ENCODE measurements at regions not wholly inside any gene's neighbourhood (a gene's known extent, or its start where the extent isn't known, plus 50 kb on each side); places are given as distances from the start of the nearest gene placed in this dataset.
A peak's percentile ranks its signal among the peaks of the same experiment; 100 is the strongest.

GRCh38 chr15:95262866-95263564 lies 1031.7 kb downstream of the MCTP2 start:
- Histone ChIP-seq H4K8ac (ENCODE audit: low read depth, low read length) (no peak overlapping the region), H3K23ac (ENCODE audit: low read length) (no peak overlapping the region), H4K12ac (ENCODE audit: low read depth, low read length) (no peak overlapping the region), H3K79me1 (ENCODE audit: low read length) (peaks cover 1% of the 10 kb centered on the region), H2AFZ (ENCODE audit: insufficient read depth, low read length, poor library complexity) (no peak overlapping the region), H3K14ac (ENCODE audit: low read length) (no peak overlapping the region), H3K79me2 (ENCODE audit: control insufficient read depth, insufficient read depth, low read length, poor library complexity) (no peaks in the 10 kb centered on the region), H4K91ac (ENCODE audit: low read depth, low read length) (no peak overlapping the region), H3K9ac (ENCODE audit: low read length) (no peak overlapping the region), H3K18ac (ENCODE audit: low read length) (no peak overlapping the region), H3K27me3 (ENCODE audit: insufficient read depth, low read length) (no peaks in the 10 kb centered on the region), H2BK120ac (ENCODE audit: insufficient read depth, low read length, poor library complexity) (no peak overlapping the region), H2AK5ac (ENCODE audit: low read length) (no peak overlapping the region), H2BK12ac (ENCODE audit: low read length) (no peak overlapping the region), H3K4ac (ENCODE audit: low read depth, low read length) (no peak overlapping the region), H2BK5ac (ENCODE audit: low read depth, low read length, poor library complexity) (no peak overlapping the region), H3K36me3 (ENCODE audit: control insufficient read depth in 1 of 2, insufficient read depth in 2 of 2, low read length in 2 of 2) (no peaks in the 10 kb centered on the region), H3K9me3 (ENCODE audit: insufficient read depth, low read depth, low read length) (no peaks in the 10 kb centered on the region), H3K4me2 (ENCODE audit: low read length) (no peak overlapping the region), H3K27ac (ENCODE audit: low read depth, low read length) (no peak overlapping the region), H3K4me1 (ENCODE audit: control insufficient read depth in 1 of 2, insufficient read depth in 2 of 2, low read length in 2 of 2) (peaks cover 6% of the 10 kb centered on the region in 2 experiments), H3K4me3 (ENCODE audit: low read depth, low read length) (no peak overlapping the region)
- WGBS (ENCODE audit: extremely low coverage, insufficient coverage, insufficient read length): no CpG with 5 or more reads among the region's 6 CpGs
- peak in 1 of 2 donors; percentile 66 for DNase-seq

GRCh38 chr15:95263751-95264150 lies 1032.4 kb downstream of the MCTP2 start:
- Histone ChIP-seq H3K14ac (ENCODE audit: low read length) (no peak overlapping the region), H3K4me2 (ENCODE audit: low read length) (no peak overlapping the region), H2AK5ac (ENCODE audit: low read length) (no peak overlapping the region), H4K91ac (ENCODE audit: low read depth, low read length) (no peak overlapping the region), H2BK5ac (ENCODE audit: low read depth, low read length, poor library complexity) (no peak overlapping the region), H3K36me3 (ENCODE audit: control insufficient read depth in 1 of 2, insufficient read depth in 2 of 2, low read length in 2 of 2) (no peaks in the 10 kb centered on the region), H3K9me3 (ENCODE audit: insufficient read depth, low read depth, low read length) (no peaks in the 10 kb centered on the region), H3K9ac (ENCODE audit: low read length) (no peak overlapping the region), H2BK12ac (ENCODE audit: low read length) (no peak overlapping the region), H2BK120ac (ENCODE audit: insufficient read depth, low read length, poor library complexity) (no peak overlapping the region), H2AFZ (ENCODE audit: insufficient read depth, low read length, poor library complexity) (no peak overlapping the region), H3K27ac (ENCODE audit: low read depth, low read length) (no peak overlapping the region), H4K12ac (ENCODE audit: low read depth, low read length) (no peak overlapping the region), H3K27me3 (ENCODE audit: insufficient read depth, low read length) (no peaks in the 10 kb centered on the region), H3K18ac (ENCODE audit: low read length) (no peak overlapping the region), H3K23ac (ENCODE audit: low read length) (peak overlapping the region; percentile 67), H3K79me2 (ENCODE audit: control insufficient read depth, insufficient read depth, low read length, poor library complexity) (no peaks in the 10 kb centered on the region), H3K79me1 (ENCODE audit: low read length) (peaks cover 1% of the 10 kb centered on the region), H3K4me3 (ENCODE audit: low read depth, low read length) (no peak overlapping the region), H3K4ac (ENCODE audit: low read depth, low read length) (no peak overlapping the region), H3K4me1 (ENCODE audit: control insufficient read depth in 1 of 2, insufficient read depth in 2 of 2, low read length in 2 of 2) (peaks cover 6% of the 10 kb centered on the region in 2 experiments), H4K8ac (ENCODE audit: low read depth, low read length) (no peak overlapping the region)
- WGBS (ENCODE audit: extremely low coverage, insufficient coverage, insufficient read length): no CpG with 5 or more reads among the region's 1 CpG
- DNase-seq: peak; percentile 24 to 72

GRCh38 chr15:95265419-95265997 lies 1034.1 kb downstream of the MCTP2 start:
- WGBS (ENCODE audit: extremely low coverage, insufficient coverage, insufficient read length): no CpG with 5 or more reads among the region's 3 CpGs
- H2AFZ ChIP-seq (ENCODE audit: insufficient read depth, low read length, poor library complexity): no peak overlapping the region
- no peak overlapping the region for H4K91ac ChIP-seq (ENCODE audit: low read depth, low read length)
- peak; percentile 41 to 51 for DNase-seq
- no peaks in the 10 kb centered on the region for H3K4me1 ChIP-seq (ENCODE audit: control insufficient read depth in 1 of 2, insufficient read depth in 2 of 2, low read length in 2 of 2)
- no peaks in the 10 kb centered on the region for H3K79me2 ChIP-seq (ENCODE audit: control insufficient read depth, insufficient read depth, low read length, poor library complexity)
- no peak overlapping the region for H3K18ac ChIP-seq (ENCODE audit: low read length)
- no peak overlapping the region for H2BK5ac ChIP-seq (ENCODE audit: low read depth, low read length, poor library complexity)
- H3K14ac ChIP-seq (ENCODE audit: low read length): no peak overlapping the region
- H3K9ac ChIP-seq (ENCODE audit: low read length): no peak overlapping the region
- no peak overlapping the region for H2AK5ac ChIP-seq (ENCODE audit: low read length)
- H3K36me3 ChIP-seq (ENCODE audit: control insufficient read depth in 1 of 2, insufficient read depth in 2 of 2, low read length in 2 of 2): no peaks in the 10 kb centered on the region
- H3K4me3 ChIP-seq (ENCODE audit: low read depth, low read length): no peak overlapping the region
- H3K79me1 ChIP-seq (ENCODE audit: low read length): peaks cover 1% of the 10 kb centered on the region
- no peak overlapping the region for H4K8ac ChIP-seq (ENCODE audit: low read depth, low read length)
- H3K27ac ChIP-seq (ENCODE audit: low read depth, low read length): no peak overlapping the region
- H2BK120ac ChIP-seq (ENCODE audit: insufficient read depth, low read length, poor library complexity): no peak overlapping the region
- no peak overlapping the region for H4K12ac ChIP-seq (ENCODE audit: low read depth, low read length)
- no peak overlapping the region for H3K23ac ChIP-seq (ENCODE audit: low read length)
- no peak overlapping the region for H2BK12ac ChIP-seq (ENCODE audit: low read length)
- no peak overlapping the region for H3K4me2 ChIP-seq (ENCODE audit: low read length)
- no peaks in the 10 kb centered on the region for H3K9me3 ChIP-seq (ENCODE audit: insufficient read depth, low read depth, low read length)
- no peak overlapping the region for H3K4ac ChIP-seq (ENCODE audit: low read depth, low read length)
- no peaks in the 10 kb centered on the region for H3K27me3 ChIP-seq (ENCODE audit: insufficient read depth, low read length)

GRCh38 chr15:95266451-95267061 lies 1035.2 kb downstream of the MCTP2 start:
- Histone ChIP-seq H3K18ac (ENCODE audit: low read length) (no peak overlapping the region), H3K9ac (ENCODE audit: low read length) (no peak overlapping the region), H2AFZ (ENCODE audit: insufficient read depth, low read length, poor library complexity) (no peak overlapping the region), H2BK12ac (ENCODE audit: low read length) (no peak overlapping the region), H3K14ac (ENCODE audit: low read length) (no peak overlapping the region), H2AK5ac (ENCODE audit: low read length) (no peak overlapping the region), H3K27me3 (ENCODE audit: insufficient read depth, low read length) (no peaks in the 10 kb centered on the region), H3K4me2 (ENCODE audit: low read length) (no peak overlapping the region), H2BK120ac (ENCODE audit: insufficient read depth, low read length, poor library complexity) (no peak overlapping the region), H2BK5ac (ENCODE audit: low read depth, low read length, poor library complexity) (no peak overlapping the region), H3K4me1 (ENCODE audit: control insufficient read depth in 1 of 2, insufficient read depth in 2 of 2, low read length in 2 of 2) (no peaks in the 10 kb centered on the region), H4K12ac (ENCODE audit: low read depth, low read length) (no peak overlapping the region), H3K79me1 (ENCODE audit: low read length) (peaks cover 1% of the 10 kb centered on the region), H3K27ac (ENCODE audit: low read depth, low read length) (no peak overlapping the region), H3K79me2 (ENCODE audit: control insufficient read depth, insufficient read depth, low read length, poor library complexity) (no peaks in the 10 kb centered on the region), H4K8ac (ENCODE audit: low read depth, low read length) (no peak overlapping the region), H3K4ac (ENCODE audit: low read depth, low read length) (no peak overlapping the region), H3K23ac (ENCODE audit: low read length) (no peak overlapping the region), H3K9me3 (ENCODE audit: insufficient read depth, low read depth, low read length) (no peaks in the 10 kb centered on the region), H4K91ac (ENCODE audit: low read depth, low read length) (no peak overlapping the region), H3K36me3 (ENCODE audit: control insufficient read depth in 1 of 2, insufficient read depth in 2 of 2, low read length in 2 of 2) (no peaks in the 10 kb centered on the region), H3K4me3 (ENCODE audit: low read depth, low read length) (no peak overlapping the region)
- no CpG with 5 or more reads among the region's 7 CpGs for WGBS (ENCODE audit: extremely low coverage, insufficient coverage, insufficient read length)
- DNase-seq: peak; percentile 45 to 86

Data from trophoblast cell (in vitro differentiated cells and primary cell).